Endothelial cell of umbilical vein (primary cell): ENCODE measurements at regions not wholly inside any gene's neighbourhood (a gene's known extent, or its start where the extent isn't known, plus 50 kb on each side); places are given as distances from the start of the nearest gene placed in this dataset.

Source experiments
- BruUV-seq: library from RNA; stranded (reverse); fragments of 400-500 nt; replicated peaks from 2 replicates; lab custom pipeline; 2021; lab: Mats Ljungman, UMichigan
- CTCF ChIA-PET: fragments of 300-600, 350-600 bp; sonication (Branson Sonifier 250); formaldehyde crosslinking; loops from one replicate; lab custom pipeline; 2021; ENCODE audit warnings: antibody characterized with exemption, inconsistent platforms; lab: Charles Lee
- POLR2A ChIA-PET: fragments of 300-600, 350-600 bp; sonication (Branson Sonifier 250); formaldehyde crosslinking; loops from one replicate; lab custom pipeline; 2021; ENCODE audit warnings: antibody characterized with exemption, inconsistent platforms; lab: Charles Lee
- DNase-seq: peaks from one replicate; pipeline ENCODE4 v3.0.0-alpha.2; 2011; ENCODE audit warnings: low read depth, low spot score
- FAIRE-seq: peaks from 2 replicates; lab custom pipeline; 2011; peaks lifted over from hg19 to GRCh38; lab: Jason Lieb, UNC
- H2AFZ ChIP-seq: 2 replicates; pipeline ENCODE4 v1.6.0; 2012; ENCODE audit warnings: low read depth, low read length, control low read depth, inconsistent platforms
- H3K27ac ChIP-seq: 2 replicates; pipeline ENCODE4 v1.5.1; 2011; ENCODE audit warnings: low read depth, mild to moderate bottlenecking, control low read depth, low read length, moderate library complexity; ENCODE audit not compliant: insufficient read depth
- H3K27me3 ChIP-seq, 2 experiments: 2 replicates each; pipeline versions ENCODE4 v1.6.0 to v1.6.1; 2011; ENCODE audit warnings: low read length in 2 of 2, mixed read lengths in 1 of 2; ENCODE audit not compliant: control insufficient read depth in 2 of 2, insufficient read depth in 2 of 2
- H3K36me3 ChIP-seq, 2 experiments: 2 replicates in 1 of 2; 3 replicates in 1 of 2; pipeline ENCODE4 v1.5.1; 2011; ENCODE audit warnings: low read length in 2 of 2, mild to moderate bottlenecking in 1 of 2, moderate library complexity in 1 of 2; ENCODE audit not compliant: control insufficient read depth in 2 of 2, insufficient read depth in 2 of 2; ENCODE audit errors: extremely low read depth in 1 of 2
- H3K4me1 ChIP-seq: 3 replicates; pipeline ENCODE4 v1.5.1; 2011; ENCODE audit warnings: mild to moderate bottlenecking, low read length; ENCODE audit not compliant: control insufficient read depth, insufficient read depth; ENCODE audit errors: extremely low read depth
- H3K4me2 ChIP-seq: 2 replicates; pipeline ENCODE4 v1.6.1; 2011; ENCODE audit warnings: low read length, control low read depth, mixed read lengths; ENCODE audit not compliant: insufficient read depth
- H3K4me3 ChIP-seq, 3 experiments: fragments of 200-600 bp in 1 of 3; sonication (generic), shearing (Covaris generic) in 1 of 3; replicated peaks in 1 of 3; 2 replicates each; pipeline ENCODE4 v1.5.1; 2011 to 2016; ENCODE audit warnings: control low read depth in 3 of 3, low read length in 3 of 3, mild to moderate bottlenecking in 2 of 3, inconsistent platforms in 1 of 3, low read depth in 1 of 3, moderate library complexity in 1 of 3; ENCODE audit not compliant: insufficient read depth in 1 of 3
- H3K79me2 ChIP-seq: 2 replicates; pipeline ENCODE4 v1.6.0; 2012; ENCODE audit warnings: low read length, inconsistent platforms; ENCODE audit not compliant: control insufficient read depth, insufficient read depth
- H3K9ac ChIP-seq: replicated peaks from 2 replicates; pipeline ENCODE3; 2011; ENCODE audit warnings: low read length, control low read depth; ENCODE audit not compliant: insufficient read depth; ENCODE audit errors: extremely low read depth
- H3K9me1 ChIP-seq: replicated peaks from 3 replicates; pipeline ENCODE4 v1.6.0; 2011; ENCODE audit warnings: mild to moderate bottlenecking, low read length; ENCODE audit not compliant: control insufficient read depth, insufficient read depth; ENCODE audit errors: extremely low read depth
- H3K9me3 ChIP-seq: replicated peaks from 2 replicates; pipeline ENCODE4 v1.5.1; 2012; ENCODE audit warnings: low read length, inconsistent platforms; ENCODE audit not compliant: control insufficient read depth, insufficient read depth
- H4K20me1 ChIP-seq: replicated peaks from 2 replicates; pipeline ENCODE3; 2011; ENCODE audit warnings: mild to moderate bottlenecking, low read length; ENCODE audit not compliant: control insufficient read depth, insufficient read depth; ENCODE audit errors: extremely low read depth
- GATA2 ChIP-seq: IDR thresholded peaks from 2 replicates; pipeline ENCODE4 v1.7.0; 2011; ENCODE audit warnings: low read depth, mild to moderate bottlenecking, moderate library complexity, mixed read lengths, low read length; ENCODE audit not compliant: insufficient read length, insufficient read depth
- MYC ChIP-seq: IDR thresholded peaks from one replicate; pipeline ENCODE4 v1.6.1; 2011; ENCODE audit warnings: mild to moderate bottlenecking, low read depth, low read length
- POLR2A ChIP-seq: IDR thresholded peaks from 2 replicates; pipeline ENCODE4 v1.6.1; 2012; ENCODE audit warnings: low read depth, mild to moderate bottlenecking, control low read depth, low read length
- POLR2AphosphoS5 ChIP-seq: IDR thresholded peaks from 2 replicates; pipeline ENCODE4 v1.6.1; 2012; ENCODE audit warnings: low read depth, mild to moderate bottlenecking, control low read depth, low read length, moderate library complexity; ENCODE audit not compliant: insufficient read depth
- dilution Hi-C: fragments of 300-500 bp; cut with MboI; formaldehyde crosslinking; loops from one replicate; pipeline ENCODE4 v1.15.0; 2019; ENCODE audit warnings: low sequenced_read_pairs; ENCODE audit not compliant: extremely low pct_ligation_motif_present
- intact Hi-C: fragments of 100-400 bp; cut with micrococcal nuclease; formaldehyde crosslinking; loops from one replicate; pipeline ENCODE4 v1.10.0; 2022

GRCh38 chr3:104982130-104982529, 384.6 kb upstream of the ALCAM start:
- H3K27me3 ChIP-seq = no peaks in the 10 kb centered on the region
- BruUV-seq = no TSS peak
- ChIA-PET CTCF (no interaction called here), POLR2A (no interaction called here)
- H3K4me3 ChIP-seq = no peak overlapping the region
- FAIRE-seq = no peak
- H3K27ac ChIP-seq = no peak overlapping the region
- dilution Hi-C loops = no loop called here
- no peak overlapping the region for H3K9ac ChIP-seq
- H3K4me2 ChIP-seq = no peak overlapping the region
- H4K20me1 ChIP-seq = no peaks in the 10 kb centered on the region
- no peaks in the 10 kb centered on the region for H3K9me1 ChIP-seq
- no peaks in the 10 kb centered on the region for H3K4me1 ChIP-seq
- no peaks in the 10 kb centered on the region for H3K9me3 ChIP-seq
- no peak for DNase-seq
- H3K36me3 ChIP-seq = no peaks in the 10 kb centered on the region
- no peaks in the 10 kb centered on the region for H3K79me2 ChIP-seq
- TF ChIP-seq MYC (no peak), POLR2A (no peak), GATA2 (no peak)
- H2AFZ ChIP-seq = no peak overlapping the region
- intact Hi-C loops = loop anchor here (10.0 kb wide), 1 partner anchor 357 kb away; no protein-coding TSS in a partner anchor

- ChIA-PET CTCF (no interaction called here), POLR2A (no interaction called here)
- Histone ChIP-seq H3K27me3 (no peaks in the 10 kb centered on the region), H3K4me1 (no peaks in the 10 kb centered on the region), H3K36me3 (no peaks in the 10 kb centered on the region), H3K9me1 (no peaks in the 10 kb centered on the region), H3K79me2 (no peaks in the 10 kb centered on the region), H3K9ac (no peak overlapping the region), H4K20me1 (no peaks in the 10 kb centered on the region), H3K4me2 (no peak overlapping the region), H2AFZ (no peak overlapping the region), H3K27ac (no peak overlapping the region), H3K9me3 (no peaks in the 10 kb centered on the region), H3K4me3 (no peak overlapping the region)
- FAIRE-seq (no peak), DNase-seq (no peak)
- intact Hi-C loops (loop anchor here (10.0 kb wide), 1 partner anchor 363 kb away; no protein-coding TSS in a partner anchor), dilution Hi-C loops (no loop called here)
- BruUV-seq = no TSS peak
- no peak for TF ChIP-seq POLR2AphosphoS5
Observed at GRCh38 chr3:104987859-104988258, 378.9 kb upstream of the ALCAM start.
